ENCODE measurements at regions not wholly inside any gene's neighbourhood (a gene's known extent, or its start where the extent isn't known, plus 50 kb on each side); places are given as distances from the start of the nearest gene placed in this dataset.

GRCh38 chr17:79368521-79368920, 242.3 kb downstream of the RBFOX3 start:
- WGBS, 2 donors, result 52 to 65% methylated on average over 9 of the region's 9 CpGs
- ATAC-seq (no peak), DNase-seq (no peak)
- Histone ChIP-seq H3K36me3 (replicated peaks in 1 of 2; ENCODE audit: insufficient read depth in 1 of 2, low read depth in 2 of 2) (no peaks in the 10 kb centered on the region), H3K9me3 (no peaks in the 10 kb centered on the region), H3K4me3 (no peak overlapping the region), H3K27me3 (no peaks in the 10 kb centered on the region), H3K4me1 (no peaks in the 10 kb centered on the region), H3K27ac (no peak overlapping the region)
- intact Hi-C loops (cut with DNase I), result no loop called here
- TF ChIP-seq POLR2A (IDR thresholded peaks at IDR 0.05), result no peak
- TF ChIP-seq, protein P1, sequence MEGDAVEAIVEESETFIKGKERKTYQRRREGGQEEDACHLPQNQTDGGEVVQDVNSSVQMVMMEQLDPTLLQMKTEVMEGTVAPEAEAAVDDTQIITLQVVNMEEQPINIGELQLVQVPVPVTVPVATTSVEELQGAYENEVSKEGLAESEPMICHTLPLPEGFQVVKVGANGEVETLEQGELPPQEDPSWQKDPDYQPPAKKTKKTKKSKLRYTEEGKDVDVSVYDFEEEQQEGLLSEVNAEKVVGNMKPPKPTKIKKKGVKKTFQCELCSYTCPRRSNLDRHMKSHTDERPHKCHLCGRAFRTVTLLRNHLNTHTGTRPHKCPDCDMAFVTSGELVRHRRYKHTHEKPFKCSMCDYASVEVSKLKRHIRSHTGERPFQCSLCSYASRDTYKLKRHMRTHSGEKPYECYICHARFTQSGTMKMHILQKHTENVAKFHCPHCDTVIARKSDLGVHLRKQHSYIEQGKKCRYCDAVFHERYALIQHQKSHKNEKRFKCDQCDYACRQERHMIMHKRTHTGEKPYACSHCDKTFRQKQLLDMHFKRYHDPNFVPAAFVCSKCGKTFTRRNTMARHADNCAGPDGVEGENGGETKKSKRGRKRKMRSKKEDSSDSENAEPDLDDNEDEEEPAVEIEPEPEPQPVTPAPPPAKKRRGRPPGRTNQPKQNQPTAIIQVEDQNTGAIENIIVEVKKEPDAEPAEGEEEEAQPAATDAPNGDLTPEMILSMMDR (IDR thresholded peaks at IDR 0.05), result no peak

DNA sequence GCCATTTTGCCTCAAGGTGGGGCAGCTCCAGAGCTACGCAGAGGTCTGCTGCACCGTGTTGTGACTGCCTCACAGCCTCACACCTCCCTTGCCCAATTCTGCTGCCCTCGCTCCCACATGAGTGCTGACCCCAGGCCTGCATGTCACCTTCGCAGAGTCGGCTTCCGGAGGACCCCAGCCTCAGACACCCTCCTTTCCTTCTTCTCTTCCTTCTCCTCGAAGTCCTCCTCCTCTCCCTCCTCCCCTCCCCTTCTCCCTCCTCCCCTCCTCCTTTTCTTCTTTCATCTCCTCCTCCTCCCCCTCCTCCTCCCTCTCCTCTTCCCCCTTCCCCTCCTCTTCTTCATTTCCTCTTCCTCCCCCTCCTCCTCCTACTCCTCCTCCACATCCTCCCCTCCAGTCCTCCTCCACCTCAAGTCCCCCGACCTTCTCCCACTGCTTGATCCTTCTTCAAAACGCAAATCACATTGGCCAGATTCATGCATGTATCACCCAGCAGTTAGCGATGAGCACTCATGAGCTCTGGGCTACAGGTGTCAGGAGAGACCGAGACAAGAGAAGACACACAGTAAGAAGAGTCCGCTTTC, 243.8 kb downstream of the RBFOX3 start:
- Histone ChIP-seq H3K9me3 (no peaks in the 10 kb centered on the region), H3K4me3 (no peak overlapping the region), H3K27me3 (no peaks in the 10 kb centered on the region), H3K27ac (no peak overlapping the region), H3K36me3 (replicated peaks in 1 of 2; ENCODE audit: insufficient read depth in 1 of 2, low read depth in 2 of 2) (no peaks in the 10 kb centered on the region), H3K4me1 (no peaks in the 10 kb centered on the region)
- TF ChIP-seq, protein P1 (IDR thresholded peaks at IDR 0.05), result no peak
- no peak for TF ChIP-seq POLR2A (IDR thresholded peaks at IDR 0.05)
- 49 to 52% methylated on average over 12 of the region's 12 CpGs for WGBS, 2 donors
- no peak for DNase-seq
- intact Hi-C loops (cut with DNase I), result no loop called here
- no peak for ATAC-seq

DNA sequence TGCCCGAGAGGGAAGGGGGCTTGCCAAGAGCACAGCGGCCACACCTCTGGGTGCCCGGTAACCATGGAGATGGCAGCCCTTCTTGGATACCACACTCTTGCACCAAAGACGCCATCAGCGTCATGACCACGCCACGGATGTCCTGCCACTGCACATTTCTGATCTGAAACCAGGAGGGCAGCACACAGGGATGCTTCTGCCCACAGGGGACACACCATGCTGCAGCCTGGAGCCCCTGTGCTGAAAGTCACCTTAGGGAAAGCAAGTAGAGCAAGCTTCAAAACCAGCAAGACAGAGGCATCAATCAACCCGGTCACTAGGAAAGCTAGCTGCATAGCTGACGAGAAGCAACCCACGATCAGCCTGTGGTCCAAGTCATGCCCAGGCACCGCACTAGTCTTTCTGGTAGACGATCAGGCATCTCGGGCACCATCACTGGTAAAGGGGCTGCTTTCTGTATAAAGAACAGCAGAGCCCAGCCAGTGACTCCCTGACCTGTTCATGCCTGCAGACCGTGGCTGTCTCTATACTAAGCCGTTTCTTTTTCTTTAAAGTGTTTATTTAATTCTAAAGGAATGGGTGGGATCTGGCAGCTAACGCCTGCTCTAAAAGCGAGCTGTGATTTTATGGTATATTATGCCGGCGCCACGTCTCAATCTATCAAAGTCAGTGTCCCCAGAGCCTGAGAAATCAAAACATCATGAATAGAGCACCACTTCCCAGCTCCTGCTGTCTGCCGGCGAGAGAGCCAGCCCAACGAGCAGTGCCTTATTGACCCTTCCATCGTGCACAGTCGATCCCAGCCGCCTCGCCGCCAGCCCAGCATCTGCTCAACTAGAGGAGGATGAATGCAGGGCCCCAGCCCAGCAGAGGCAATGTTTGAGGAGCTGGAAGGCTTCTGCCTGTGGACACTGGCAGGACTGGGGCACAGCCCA, 244.7 kb downstream of the RBFOX3 start:
- H3K4me1 ChIP-seq, result no peaks in the 10 kb centered on the region
- 36 to 37% methylated on average over 20 to 28 of the region's 28 CpGs for WGBS, 2 donors
- intact Hi-C loops (cut with DNase I), result no loop called here
- ATAC-seq (no peak), DNase-seq (no peak)
- H3K36me3 ChIP-seq (replicated peaks in 1 of 2; ENCODE audit: insufficient read depth in 1 of 2, low read depth in 2 of 2), result no peaks in the 10 kb centered on the region
- H3K9me3 ChIP-seq, result no peaks in the 10 kb centered on the region
- TF ChIP-seq, protein P1 (IDR thresholded peaks at IDR 0.05), result no peak
- TF ChIP-seq POLR2A (IDR thresholded peaks at IDR 0.05), result no peak
- H3K27ac ChIP-seq, result no peak overlapping the region
- no peaks in the 10 kb centered on the region for H3K27me3 ChIP-seq
- H3K4me3 ChIP-seq, result no peak overlapping the region

GRCh38 chr17:79365351-79365750, 245.5 kb downstream of the RBFOX3 start:
- no peak overlapping the region for H3K27ac ChIP-seq
- intact Hi-C loops (cut with DNase I), result no loop called here
- H3K9me3 ChIP-seq, result no peaks in the 10 kb centered on the region
- H3K36me3 ChIP-seq (replicated peaks in 1 of 2; ENCODE audit: insufficient read depth in 1 of 2, low read depth in 2 of 2), result no peaks in the 10 kb centered on the region
- H3K4me3 ChIP-seq, result no peak overlapping the region
- TF ChIP-seq, protein P1 (IDR thresholded peaks at IDR 0.05), result no peak
- TF ChIP-seq POLR2A (IDR thresholded peaks at IDR 0.05), result no peak
- 73 to 83% methylated on average over 12 of the region's 12 CpGs for WGBS, 2 donors
- H3K4me1 ChIP-seq, result no peaks in the 10 kb centered on the region
- H3K27me3 ChIP-seq, result no peaks in the 10 kb centered on the region
- DNase-seq (no peak), ATAC-seq (no peak)

Data from body of pancreas (tissue), 4 donors.